ENCODE measurements at regions not wholly inside any gene's neighbourhood (a gene's known extent, or its start where the extent isn't known, plus 50 kb on each side); places are given as distances from the start of the nearest gene placed in this dataset.

DNA sequence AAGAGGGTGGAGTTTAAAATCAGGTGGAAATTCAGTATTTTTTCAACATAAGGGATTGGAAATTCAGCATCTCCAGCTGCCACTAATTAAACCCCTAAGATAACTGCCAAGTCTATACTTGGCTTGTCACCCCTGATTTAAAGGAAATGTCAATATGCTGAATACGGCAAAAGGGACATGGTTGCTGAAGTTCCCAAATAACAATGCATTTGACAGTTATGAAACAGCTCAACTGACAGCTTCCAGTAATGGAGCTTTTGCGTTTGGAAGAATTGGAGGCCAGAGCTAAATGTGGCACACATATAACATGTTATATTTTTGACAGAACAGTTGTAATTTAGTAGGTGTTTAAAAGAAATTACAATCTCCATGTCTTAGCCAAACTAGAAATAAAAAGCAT is 1867.9 kb upstream of the LRRTM1 start:
- H3K9me3 ChIP-seq (replicated peaks), result no peaks in the 10 kb centered on the region
- no peaks in the 10 kb centered on the region for H3K36me3 ChIP-seq
- no peak overlapping the region for H3K4me3 ChIP-seq
- intact Hi-C loops (cut with micrococcal nuclease), result no loop called here
- no peak for TF ChIP-seq CTCF (IDR thresholded peaks at IDR 0.05; ENCODE audit: borderline replicate concordance)
- DNase-seq, result no peak
- no peak overlapping the region for H3K27ac ChIP-seq (replicated peaks)
- H3K4me1 ChIP-seq, result no peaks in the 10 kb centered on the region
- H3K27me3 ChIP-seq (ENCODE audit: low read depth), result no peaks in the 10 kb centered on the region

GRCh38 chr2:82169379-82169778 is 1864.8 kb upstream of the LRRTM1 start:
- Histone ChIP-seq H3K36me3 (no peaks in the 10 kb centered on the region), H3K4me1 (no peaks in the 10 kb centered on the region), H3K27me3 (ENCODE audit: low read depth) (no peaks in the 10 kb centered on the region), H3K27ac (replicated peaks) (no peak overlapping the region), H3K9me3 (replicated peaks) (no peaks in the 10 kb centered on the region), H3K4me3 (no peak overlapping the region)
- no peak for DNase-seq
- TF ChIP-seq CTCF (IDR thresholded peaks at IDR 0.05; ENCODE audit: borderline replicate concordance), result no peak
- intact Hi-C loops (cut with micrococcal nuclease), result no loop called here

- H3K9me3 ChIP-seq (replicated peaks), result no peaks in the 10 kb centered on the region
- TF ChIP-seq CTCF (IDR thresholded peaks at IDR 0.05; ENCODE audit: borderline replicate concordance), result no peak
- no peak overlapping the region for H3K27ac ChIP-seq (replicated peaks)
- H3K4me1 ChIP-seq, result no peaks in the 10 kb centered on the region
- H3K27me3 ChIP-seq (ENCODE audit: low read depth), result no peaks in the 10 kb centered on the region
- H3K36me3 ChIP-seq, result no peaks in the 10 kb centered on the region
- intact Hi-C loops (cut with micrococcal nuclease), result no loop called here
- no peak overlapping the region for H3K4me3 ChIP-seq
- DNase-seq, result no peak
Observed at GRCh38 chr2:82165377-82165776, 1860.8 kb upstream of the LRRTM1 start.

- no peak for TF ChIP-seq CTCF (IDR thresholded peaks at IDR 0.05; ENCODE audit: borderline replicate concordance)
- intact Hi-C loops (cut with micrococcal nuclease), result no loop called here
Observed at GRCh38 chr2:82158150-82158549, 1853.6 kb upstream of the LRRTM1 start.

DNA sequence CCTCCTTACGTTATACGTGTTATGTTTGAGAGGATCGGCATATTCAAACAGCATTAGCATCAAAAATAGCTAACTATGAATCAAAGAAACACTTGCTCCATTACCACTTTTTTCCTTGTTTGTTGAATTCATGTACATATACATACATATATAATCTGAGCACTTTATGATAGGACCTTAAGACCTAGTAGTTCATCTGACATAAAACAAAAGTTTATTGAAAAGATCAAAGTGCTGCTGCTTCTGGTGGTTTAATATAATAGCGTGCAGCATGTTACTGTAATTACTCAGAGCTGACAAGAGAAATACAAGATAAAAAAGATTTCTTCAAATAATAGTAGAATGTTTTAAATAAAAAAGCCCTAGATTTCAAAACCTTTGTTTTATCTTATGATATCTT is 1850.9 kb upstream of the LRRTM1 start:
- no peak for TF ChIP-seq CTCF (IDR thresholded peaks at IDR 0.05; ENCODE audit: borderline replicate concordance)
- Histone ChIP-seq H3K27me3 (ENCODE audit: low read depth) (no peaks in the 10 kb centered on the region), H3K27ac (replicated peaks) (no peak overlapping the region), H3K36me3 (no peaks in the 10 kb centered on the region), H3K4me1 (no peaks in the 10 kb centered on the region), H3K9me3 (replicated peaks) (no peaks in the 10 kb centered on the region), H3K4me3 (no peak overlapping the region)
- intact Hi-C loops (cut with micrococcal nuclease), result no loop called here
- no peak for DNase-seq

More at GRCh38 chr2:82158150-82158549, 1853.6 kb upstream of the LRRTM1 start:
- Histone ChIP-seq H3K9me3 (replicated peaks) (no peaks in the 10 kb centered on the region), H3K27ac (replicated peaks) (no peak overlapping the region), H3K27me3 (ENCODE audit: low read depth) (no peaks in the 10 kb centered on the region), H3K36me3 (no peaks in the 10 kb centered on the region), H3K4me1 (no peaks in the 10 kb centered on the region), H3K4me3 (no peak overlapping the region)
- DNase-seq, result no peak

DNA sequence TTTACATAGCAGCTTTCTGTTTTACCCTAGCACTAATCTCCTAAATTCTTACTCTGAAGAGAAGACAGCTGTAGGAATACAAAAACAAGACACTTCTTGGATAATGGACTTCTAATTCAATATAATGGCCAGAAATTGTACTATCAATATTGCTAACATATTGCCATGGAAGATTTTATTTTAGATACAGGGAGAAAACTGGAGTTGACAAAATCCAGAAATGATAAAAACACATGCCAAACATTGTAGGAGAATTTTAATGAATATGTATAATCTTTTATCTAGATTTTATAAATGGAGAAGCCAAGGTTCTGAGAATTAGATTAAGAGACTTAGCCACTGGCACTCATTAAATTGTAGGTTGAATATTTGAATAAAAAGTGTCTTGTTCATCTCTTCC is 1838.8 kb upstream of the LRRTM1 start:
- Histone ChIP-seq H3K36me3 (no peaks in the 10 kb centered on the region), H3K4me1 (no peaks in the 10 kb centered on the region), H3K27me3 (ENCODE audit: low read depth) (no peaks in the 10 kb centered on the region), H3K27ac (replicated peaks) (no peak overlapping the region), H3K4me3 (no peak overlapping the region), H3K9me3 (replicated peaks) (no peaks in the 10 kb centered on the region)
- intact Hi-C loops (cut with micrococcal nuclease), result no loop called here
- TF ChIP-seq CTCF (IDR thresholded peaks at IDR 0.05; ENCODE audit: borderline replicate concordance), result no peak
- no peak for DNase-seq

Measured in left ventricle myocardium inferior (tissue), 1 donor.